PC-9 (cell line): ENCODE measurements at regions not wholly inside any gene's neighbourhood (a gene's known extent, or its start where the extent isn't known, plus 50 kb on each side); places are given as distances from the start of the nearest gene placed in this dataset.

Experiments used
- CTCF ChIP-seq: fragments of 200-600 bp; sonication (generic); conservative IDR thresholded peaks from 2 replicates; pipeline ENCODE4 v1.6.1; 2017; ENCODE audit warnings: mixed run types, antibody characterized with exemption, mild to moderate bottlenecking, moderate library complexity
- EZH2 ChIP-seq: fragments of 200-600 bp; sonication (generic); IDR thresholded peaks from 2 replicates; pipeline ENCODE4 v1.8.0; 2017; ENCODE audit warnings: antibody characterized with exemption, low read depth

GRCh38 chr9:107404736-107405135 lies 84.8 kb downstream of the KLF4 start:
- no peak for TF ChIP-seq CTCF
- no peak for TF ChIP-seq EZH2
